ENCODE measurements at regions not wholly inside any gene's neighbourhood (a gene's known extent, or its start where the extent isn't known, plus 50 kb on each side); places are given as distances from the start of the nearest gene placed in this dataset.

GRCh38 chrX:13397878-13398818 is 78.3 kb upstream of the ATXN3L start:
- TF ChIP-seq EZH2 (IDR thresholded peaks at IDR 0.05; ENCODE audit: low read length, missing control alignments), result no peak
- TF ChIP-seq CTCF (conservative IDR thresholded peaks at IDR 0.05 in 1 of 2, IDR thresholded peaks at IDR 0.05 in 1 of 2; ENCODE audit: low read depth in 1 of 2, low read length in 2 of 2), result no peak
